ENCODE measurements at regions not wholly inside any gene's neighbourhood (a gene's known extent, or its start where the extent isn't known, plus 50 kb on each side); places are given as distances from the start of the nearest gene placed in this dataset.

DNA sequence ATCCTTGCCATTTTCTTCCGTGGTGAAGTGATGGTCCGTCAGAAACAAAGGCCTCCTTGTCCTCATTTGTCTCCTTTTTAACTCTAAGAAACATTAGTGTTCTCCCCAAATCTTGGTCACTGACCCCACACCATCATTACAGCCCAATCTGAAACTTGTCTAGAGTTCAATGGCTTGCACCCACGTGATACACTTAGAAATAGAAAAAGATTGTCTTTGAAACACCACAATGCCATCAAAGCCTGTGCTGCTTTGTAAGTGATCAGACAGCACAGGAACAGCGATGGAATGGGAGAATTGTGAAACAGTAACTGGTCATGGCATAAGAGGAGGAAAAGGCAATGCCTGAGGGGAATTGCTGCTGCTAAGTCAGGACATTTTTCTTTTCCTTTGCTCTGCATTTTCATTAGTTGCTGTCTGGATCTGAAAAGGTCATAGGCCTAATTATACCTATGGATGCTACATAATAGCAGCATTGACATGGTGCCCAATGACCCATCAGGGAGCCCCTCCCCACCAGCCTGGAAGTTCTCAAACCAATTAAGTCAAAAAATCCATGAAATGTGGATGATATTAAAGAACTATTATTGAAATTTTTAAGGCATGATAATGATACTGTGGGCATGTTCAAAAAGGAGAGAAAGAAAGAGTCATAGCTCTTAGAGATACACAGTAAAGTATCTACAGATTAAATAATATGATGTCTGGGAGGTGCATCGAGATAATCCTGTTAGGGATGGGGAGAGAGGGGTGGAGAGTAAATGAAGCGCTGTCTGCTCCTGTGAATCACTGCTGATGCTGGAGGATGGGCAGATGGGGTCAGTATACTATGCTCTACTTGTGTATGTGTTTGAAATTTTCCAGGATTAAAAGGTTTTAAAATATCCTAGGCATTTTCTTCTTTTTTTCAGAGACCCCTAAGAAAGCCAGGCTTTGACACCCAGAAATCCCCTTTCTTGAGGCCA is 83.6 kb downstream of the ENC1 start:
- H3K4me1 ChIP-seq (ENCODE audit: insufficient read depth, low read length) = no peaks in the 10 kb centered on the region
- H3K27ac ChIP-seq (ENCODE audit: low read length) = no peak overlapping the region
- no peaks in the 10 kb centered on the region for H3K9me3 ChIP-seq (ENCODE audit: insufficient read depth, low read length, severe bottlenecking)
- ATAC-seq (ENCODE audit: insufficient read depth, low read depth) (no peak), DNase-seq (no peak)
- peaks cover 5% of the 10 kb centered on the region for H3K27me3 ChIP-seq (ENCODE audit: insufficient read depth, low read length, poor library complexity)
- no peaks in the 10 kb centered on the region for H4K20me1 ChIP-seq (ENCODE audit: insufficient read depth, low read length)
- no peaks in the 10 kb centered on the region for H3K79me2 ChIP-seq (ENCODE audit: insufficient read depth, low read length)
- H3K36me3 ChIP-seq (ENCODE audit: insufficient read depth, low read length) = no peaks in the 10 kb centered on the region
- TF ChIP-seq EZH2 (IDR thresholded peaks at IDR 0.05; ENCODE audit: borderline replicate concordance, low read depth, low read length, severe bottlenecking) = no peak
- TF ChIP-seq, protein P1, sequence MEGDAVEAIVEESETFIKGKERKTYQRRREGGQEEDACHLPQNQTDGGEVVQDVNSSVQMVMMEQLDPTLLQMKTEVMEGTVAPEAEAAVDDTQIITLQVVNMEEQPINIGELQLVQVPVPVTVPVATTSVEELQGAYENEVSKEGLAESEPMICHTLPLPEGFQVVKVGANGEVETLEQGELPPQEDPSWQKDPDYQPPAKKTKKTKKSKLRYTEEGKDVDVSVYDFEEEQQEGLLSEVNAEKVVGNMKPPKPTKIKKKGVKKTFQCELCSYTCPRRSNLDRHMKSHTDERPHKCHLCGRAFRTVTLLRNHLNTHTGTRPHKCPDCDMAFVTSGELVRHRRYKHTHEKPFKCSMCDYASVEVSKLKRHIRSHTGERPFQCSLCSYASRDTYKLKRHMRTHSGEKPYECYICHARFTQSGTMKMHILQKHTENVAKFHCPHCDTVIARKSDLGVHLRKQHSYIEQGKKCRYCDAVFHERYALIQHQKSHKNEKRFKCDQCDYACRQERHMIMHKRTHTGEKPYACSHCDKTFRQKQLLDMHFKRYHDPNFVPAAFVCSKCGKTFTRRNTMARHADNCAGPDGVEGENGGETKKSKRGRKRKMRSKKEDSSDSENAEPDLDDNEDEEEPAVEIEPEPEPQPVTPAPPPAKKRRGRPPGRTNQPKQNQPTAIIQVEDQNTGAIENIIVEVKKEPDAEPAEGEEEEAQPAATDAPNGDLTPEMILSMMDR (IDR thresholded peaks at IDR 0.05; ENCODE audit: borderline replicate concordance, extremely low read depth, low read length, poor library complexity, severe bottlenecking) = no peak
- H3K9ac ChIP-seq (ENCODE audit: low read depth, low read length) = no peak overlapping the region
- H3K4me2 ChIP-seq (ENCODE audit: insufficient read depth, low read length) = no peak overlapping the region
- no peak overlapping the region for H2AFZ ChIP-seq (ENCODE audit: low read depth, low read length)
- no peak overlapping the region for H3K4me3 ChIP-seq (ENCODE audit: low read depth in 1 of 2, low read length in 2 of 2)

DNA sequence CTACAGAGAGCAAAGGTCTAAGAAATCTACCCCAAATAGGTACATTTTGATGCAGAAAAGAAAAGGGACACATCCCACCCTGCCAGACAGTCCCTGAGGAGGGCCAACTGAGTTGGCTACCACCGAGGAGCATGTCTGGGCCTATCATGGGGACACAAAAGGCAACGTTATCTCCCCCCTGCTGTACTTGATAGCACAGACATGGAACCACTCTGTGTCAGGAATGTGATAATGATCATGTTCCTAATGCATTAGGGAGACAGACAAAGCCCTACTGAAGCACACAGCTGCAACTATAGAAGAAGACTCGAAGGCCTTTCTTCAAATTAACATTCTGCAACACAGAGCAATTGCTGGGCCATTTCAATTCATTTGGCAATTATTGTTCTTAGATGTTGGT is 84.5 kb downstream of the ENC1 start:
- no peaks in the 10 kb centered on the region for H3K79me2 ChIP-seq (ENCODE audit: insufficient read depth, low read length)
- H3K9me3 ChIP-seq (ENCODE audit: insufficient read depth, low read length, severe bottlenecking) = no peaks in the 10 kb centered on the region
- no peak overlapping the region for H3K9ac ChIP-seq (ENCODE audit: low read depth, low read length)
- ATAC-seq (ENCODE audit: insufficient read depth, low read depth) = no peak
- no peaks in the 10 kb centered on the region for H4K20me1 ChIP-seq (ENCODE audit: insufficient read depth, low read length)
- TF ChIP-seq EZH2 (IDR thresholded peaks at IDR 0.05; ENCODE audit: borderline replicate concordance, low read depth, low read length, severe bottlenecking) = no peak
- TF ChIP-seq, protein P1 (IDR thresholded peaks at IDR 0.05; ENCODE audit: borderline replicate concordance, extremely low read depth, low read length, poor library complexity, severe bottlenecking) = no peak
- no peak overlapping the region for H3K4me3 ChIP-seq (ENCODE audit: low read depth in 1 of 2, low read length in 2 of 2)
- H2AFZ ChIP-seq (ENCODE audit: low read depth, low read length) = no peak overlapping the region
- peaks cover 5% of the 10 kb centered on the region for H3K27me3 ChIP-seq (ENCODE audit: insufficient read depth, low read length, poor library complexity)
- DNase-seq = no peak
- H3K36me3 ChIP-seq (ENCODE audit: insufficient read depth, low read length) = no peaks in the 10 kb centered on the region
- H3K4me1 ChIP-seq (ENCODE audit: insufficient read depth, low read length) = no peaks in the 10 kb centered on the region
- H3K4me2 ChIP-seq (ENCODE audit: insufficient read depth, low read length) = no peak overlapping the region
- no peak overlapping the region for H3K27ac ChIP-seq (ENCODE audit: low read length)

DNA sequence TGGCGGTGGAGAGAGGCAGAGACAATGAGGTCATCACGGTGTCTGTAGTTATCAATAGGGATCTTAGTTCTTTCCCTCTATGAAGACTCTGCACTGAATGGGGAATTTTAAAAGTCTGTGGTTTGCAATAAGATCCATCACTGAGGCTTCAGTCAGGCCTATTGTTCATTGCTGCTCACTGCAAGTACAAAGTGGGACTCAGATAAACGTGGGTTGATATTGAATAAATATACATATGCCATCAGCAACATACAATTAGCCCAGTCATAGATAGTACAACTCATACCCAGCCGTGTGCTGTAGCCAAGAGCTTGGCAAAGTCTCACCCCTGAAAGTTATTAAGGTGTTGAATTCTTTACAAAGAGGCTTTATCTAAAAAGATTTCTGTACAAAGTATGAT is 88.4 kb downstream of the ENC1 start:
- no peak for ATAC-seq (ENCODE audit: insufficient read depth, low read depth)
- Histone ChIP-seq H3K27ac (ENCODE audit: low read length) (no peak overlapping the region), H3K79me2 (ENCODE audit: insufficient read depth, low read length) (no peaks in the 10 kb centered on the region), H3K36me3 (ENCODE audit: insufficient read depth, low read length) (no peaks in the 10 kb centered on the region), H4K20me1 (ENCODE audit: insufficient read depth, low read length) (no peaks in the 10 kb centered on the region), H3K9ac (ENCODE audit: low read depth, low read length) (no peak overlapping the region), H3K9me3 (ENCODE audit: insufficient read depth, low read length, severe bottlenecking) (no peaks in the 10 kb centered on the region), H3K27me3 (ENCODE audit: insufficient read depth, low read length, poor library complexity) (no peaks in the 10 kb centered on the region), H3K4me3 (ENCODE audit: low read depth in 1 of 2, low read length in 2 of 2) (no peak overlapping the region), H2AFZ (ENCODE audit: low read depth, low read length) (no peak overlapping the region), H3K4me2 (ENCODE audit: insufficient read depth, low read length) (no peak overlapping the region), H3K4me1 (ENCODE audit: insufficient read depth, low read length) (no peaks in the 10 kb centered on the region)
- TF ChIP-seq, protein P1 (IDR thresholded peaks at IDR 0.05; ENCODE audit: borderline replicate concordance, extremely low read depth, low read length, poor library complexity, severe bottlenecking) = no peak
- no peak for TF ChIP-seq EZH2 (IDR thresholded peaks at IDR 0.05; ENCODE audit: borderline replicate concordance, low read depth, low read length, severe bottlenecking)
- no peak for DNase-seq
